Uterus (tissue), 2 donors: ENCODE measurements at regions not wholly inside any gene's neighbourhood (a gene's known extent, or its start where the extent isn't known, plus 50 kb on each side); places are given as distances from the start of the nearest gene placed in this dataset.

Source experiments
- CTCF ChIP-seq, 4 experiments: fragments of 200-600 bp in 2 of 4; fragments of 450-650 bp in 2 of 4; sonication (generic) in 2 of 4; IDR thresholded peaks; one replicate each; pipeline ENCODE4 v1.5.1; 2016 to 2019; ENCODE audit warnings: antibody characterized with exemption in 4 of 4, mild to moderate bottlenecking in 2 of 4, moderate library complexity in 1 of 4
- POLR2A ChIP-seq, 2 donors: fragments of 450-650 bp; IDR thresholded peaks; one replicate each; pipeline ENCODE4 v1.6.1; 2016; ENCODE audit warnings: antibody characterized with exemption in 2 of 2, mild to moderate bottlenecking in 1 of 2, moderate library complexity in 1 of 2

DNA sequence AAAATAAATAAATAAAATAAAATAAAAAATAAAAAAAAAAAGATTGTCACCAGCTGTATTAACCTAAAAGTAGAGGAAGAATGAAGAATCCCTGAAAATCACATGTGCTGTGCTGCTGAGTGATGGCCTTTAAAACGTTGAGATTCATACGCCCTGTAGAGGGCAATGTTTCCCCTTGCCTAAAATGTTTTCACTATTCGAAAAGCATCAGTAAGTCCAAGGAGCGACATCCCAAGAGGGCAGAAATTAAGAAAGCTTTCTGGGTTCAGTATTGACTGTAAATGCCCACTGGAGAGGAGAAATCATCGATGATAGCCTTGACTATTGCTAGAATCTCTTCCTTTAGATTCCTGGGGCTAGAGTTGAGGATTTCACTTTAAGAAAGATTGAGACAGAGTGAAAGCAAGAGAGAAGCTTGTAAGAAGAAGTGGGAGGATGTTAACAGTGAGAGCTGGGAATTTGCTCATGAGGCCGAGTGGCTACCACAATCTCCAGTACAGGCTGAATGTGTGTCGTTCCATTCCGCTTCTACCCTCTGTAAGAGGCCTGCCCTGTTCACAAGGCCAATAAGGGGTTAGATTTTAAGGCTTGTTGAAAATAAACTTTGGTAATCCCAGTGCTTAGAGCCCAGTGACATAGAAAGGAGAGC is 170.8 kb upstream of the FAM20A start:
- TF ChIP-seq CTCF (IDR thresholded peaks at IDR 0.05) (peak; percentile 51 to 79 (median 72)), POLR2A (IDR thresholded peaks at IDR 0.05) (no peak)
